Skeletal muscle cell (primary cell): ENCODE measurements at regions not wholly inside any gene's neighbourhood (a gene's known extent, or its start where the extent isn't known, plus 50 kb on each side); places are given as distances from the start of the nearest gene placed in this dataset.
"Not testable (repeated sequence)": the region's sequence is repeated elsewhere in the genome, so short reads cannot be mapped to it uniquely, and the experiment has no call there.

ENCODE experiments used
- DNase-seq: peaks from one replicate; pipeline ENCODE4 v3.0.0-alpha.2; 2010; ENCODE audit warnings: low read depth
- H3K4me3 ChIP-seq: 2 replicates; pipeline ENCODE4 v1.5.1; 2011; ENCODE audit warnings: low read depth, mild to moderate bottlenecking, control low read depth, low read length, moderate library complexity

GRCh38 chr22:36088292-36088691 is 59.7 kb upstream of the RBFOX2 start:
- H3K4me3 ChIP-seq: no peak overlapping the region
- no peak for DNase-seq

GRCh38 chr22:36087784-36088183 is 59.2 kb upstream of the RBFOX2 start:
- H3K4me3 ChIP-seq: no peak overlapping the region
- DNase-seq: no peak

- DNase-seq: no peak
- no peak overlapping the region for H3K4me3 ChIP-seq
Observed at GRCh38 chr22:36086629-36087254, 58.1 kb upstream of the RBFOX2 start.

- DNase-seq: no peak
Observed at GRCh38 chr22:36086170-36086490, 57.5 kb upstream of the RBFOX2 start.

GRCh38 chr22:36085476-36086169 is 57.0 kb upstream of the RBFOX2 start:
- no peak overlapping the region for H3K4me3 ChIP-seq
- no peak for DNase-seq

More at GRCh38 chr22:36086170-36086490, 57.5 kb upstream of the RBFOX2 start:
- no peak overlapping the region for H3K4me3 ChIP-seq

- no peak for DNase-seq
- H3K4me3 ChIP-seq: no peak overlapping the region
Observed at GRCh38 chr22:36084717-36085116, 56.1 kb upstream of the RBFOX2 start.

GRCh38 chr22:36083056-36083455 is 54.4 kb upstream of the RBFOX2 start:
- no peak overlapping the region for H3K4me3 ChIP-seq
- no peak for DNase-seq

GRCh38 chr22:36081023-36081431 is 52.4 kb upstream of the RBFOX2 start:
- no peak overlapping the region for H3K4me3 ChIP-seq
- peak; percentile 98 for DNase-seq

GRCh38 chr22:36080281-36080680 is 51.7 kb upstream of the RBFOX2 start:
- DNase-seq: not testable (repeated sequence)

GRCh38 chr22:36079041-36079440 is 50.4 kb upstream of the RBFOX2 start:
- H3K4me3 ChIP-seq: no peak overlapping the region
- DNase-seq: no peak

More at GRCh38 chr22:36080281-36080680, 51.7 kb upstream of the RBFOX2 start:
- H3K4me3 ChIP-seq: not testable (repeated sequence)
